Stomach (tissue), 4 donors: ENCODE measurements at regions not wholly inside any gene's neighbourhood (a gene's known extent, or its start where the extent isn't known, plus 50 kb on each side); places are given as distances from the start of the nearest gene placed in this dataset.

Experiments
- EP300 ChIP-seq: sonication (generic); formaldehyde crosslinking; IDR thresholded peaks from one replicate; pipeline ENCODE4 v1.6.1; 2017; ENCODE audit warnings: antibody characterized with exemption
- POLR2A ChIP-seq, 4 donors: fragments of 450-650 bp; IDR thresholded peaks; one replicate each; pipeline ENCODE4 v1.6.1; 2016; ENCODE audit warnings: antibody characterized with exemption in 4 of 4, control low read depth in 2 of 4, mild to moderate bottlenecking in 1 of 4, moderate library complexity in 1 of 4
- POLR2AphosphoS5 ChIP-seq, 3 donors: sonication (generic); formaldehyde crosslinking; IDR thresholded peaks; one replicate each; pipeline ENCODE4 v1.6.1; 2016; ENCODE audit warnings: antibody characterized with exemption in 3 of 3
- TF ChIP-seq, protein P1 (sequence below), 7 experiments: fragments of 450-650 bp in 4 of 7; fragments of 200-600 bp in 3 of 7; sonication (generic) in 3 of 7; IDR thresholded peaks; one replicate each; pipeline ENCODE4 v1.5.1; 2016 to 2019; ENCODE audit warnings: antibody characterized with exemption in 7 of 7, control low read depth in 2 of 7, mild to moderate bottlenecking in 1 of 7

- TF ChIP-seq, protein P1, sequence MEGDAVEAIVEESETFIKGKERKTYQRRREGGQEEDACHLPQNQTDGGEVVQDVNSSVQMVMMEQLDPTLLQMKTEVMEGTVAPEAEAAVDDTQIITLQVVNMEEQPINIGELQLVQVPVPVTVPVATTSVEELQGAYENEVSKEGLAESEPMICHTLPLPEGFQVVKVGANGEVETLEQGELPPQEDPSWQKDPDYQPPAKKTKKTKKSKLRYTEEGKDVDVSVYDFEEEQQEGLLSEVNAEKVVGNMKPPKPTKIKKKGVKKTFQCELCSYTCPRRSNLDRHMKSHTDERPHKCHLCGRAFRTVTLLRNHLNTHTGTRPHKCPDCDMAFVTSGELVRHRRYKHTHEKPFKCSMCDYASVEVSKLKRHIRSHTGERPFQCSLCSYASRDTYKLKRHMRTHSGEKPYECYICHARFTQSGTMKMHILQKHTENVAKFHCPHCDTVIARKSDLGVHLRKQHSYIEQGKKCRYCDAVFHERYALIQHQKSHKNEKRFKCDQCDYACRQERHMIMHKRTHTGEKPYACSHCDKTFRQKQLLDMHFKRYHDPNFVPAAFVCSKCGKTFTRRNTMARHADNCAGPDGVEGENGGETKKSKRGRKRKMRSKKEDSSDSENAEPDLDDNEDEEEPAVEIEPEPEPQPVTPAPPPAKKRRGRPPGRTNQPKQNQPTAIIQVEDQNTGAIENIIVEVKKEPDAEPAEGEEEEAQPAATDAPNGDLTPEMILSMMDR (IDR thresholded peaks at IDR 0.05), result no peak
- TF ChIP-seq POLR2A (IDR thresholded peaks at IDR 0.05) (no peak), EP300 (no peak), POLR2AphosphoS5 (IDR thresholded peaks at IDR 0.05) (peak in 1 of 3 donors; percentile 65)
These were observed 266.2 kb downstream of the LMO4 start for GRCh38 chr1:87594736-87595383.
